ENCODE measurements at regions not wholly inside any gene's neighbourhood (a gene's known extent, or its start where the extent isn't known, plus 50 kb on each side); places are given as distances from the start of the nearest gene placed in this dataset.

DNA sequence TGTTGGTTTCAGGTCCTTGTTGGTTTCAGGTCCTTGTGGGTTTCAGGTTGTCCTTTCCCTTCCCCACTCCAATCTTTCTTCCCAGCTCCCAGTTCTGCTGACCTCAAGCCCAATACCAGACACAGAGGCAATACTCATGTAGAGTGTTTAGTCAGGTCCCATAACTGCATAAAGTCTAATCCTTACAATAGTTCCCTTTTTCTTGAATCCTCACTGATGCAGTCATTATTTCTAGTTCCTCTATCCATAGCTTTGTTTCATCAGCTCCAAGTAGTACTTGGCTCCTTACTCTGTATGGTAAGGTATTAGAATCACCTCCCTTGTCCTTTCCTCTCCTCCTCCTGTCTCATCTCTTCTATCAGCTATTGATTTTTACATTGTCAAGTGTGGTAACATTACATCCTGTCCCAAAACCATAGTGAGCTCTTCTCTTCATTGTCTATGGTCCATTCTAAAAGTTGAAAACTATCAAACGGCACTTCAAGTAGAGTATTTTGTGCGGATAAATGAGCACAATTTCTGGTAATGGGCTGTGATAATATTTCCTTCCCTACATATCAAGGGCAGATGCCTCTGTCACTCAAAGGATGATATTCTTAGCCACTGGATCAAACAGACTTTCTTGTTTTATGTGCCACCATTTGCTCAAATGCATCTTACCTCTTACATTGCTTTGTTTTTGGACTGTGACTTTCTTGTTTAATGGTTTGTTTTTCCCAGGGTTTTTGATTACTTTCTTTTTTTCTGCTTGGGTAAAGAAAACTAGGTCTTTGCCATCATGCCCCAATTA is 57.2 kb upstream of the JDP2 start:
- no peaks in the 10 kb centered on the region for H3K36me3 Mint-ChIP-seq (ENCODE audit: insufficient read depth, unreplicated experiment)
- ChIA-PET CTCF (interaction anchor here (0.6 kb wide), 2 partner anchors 69 to 1118 kb away, joined by 3 read pairs; no protein-coding TSS in a partner anchor), POLR2A (interaction anchor here (0.9 to 1.7 kb wide), 4 partner anchors 10 to 57 kb away, joined by 4 to 6 read pairs (median 4); partner anchors contain the start of gene JDP2)
- TF ChIP-seq, protein P1, sequence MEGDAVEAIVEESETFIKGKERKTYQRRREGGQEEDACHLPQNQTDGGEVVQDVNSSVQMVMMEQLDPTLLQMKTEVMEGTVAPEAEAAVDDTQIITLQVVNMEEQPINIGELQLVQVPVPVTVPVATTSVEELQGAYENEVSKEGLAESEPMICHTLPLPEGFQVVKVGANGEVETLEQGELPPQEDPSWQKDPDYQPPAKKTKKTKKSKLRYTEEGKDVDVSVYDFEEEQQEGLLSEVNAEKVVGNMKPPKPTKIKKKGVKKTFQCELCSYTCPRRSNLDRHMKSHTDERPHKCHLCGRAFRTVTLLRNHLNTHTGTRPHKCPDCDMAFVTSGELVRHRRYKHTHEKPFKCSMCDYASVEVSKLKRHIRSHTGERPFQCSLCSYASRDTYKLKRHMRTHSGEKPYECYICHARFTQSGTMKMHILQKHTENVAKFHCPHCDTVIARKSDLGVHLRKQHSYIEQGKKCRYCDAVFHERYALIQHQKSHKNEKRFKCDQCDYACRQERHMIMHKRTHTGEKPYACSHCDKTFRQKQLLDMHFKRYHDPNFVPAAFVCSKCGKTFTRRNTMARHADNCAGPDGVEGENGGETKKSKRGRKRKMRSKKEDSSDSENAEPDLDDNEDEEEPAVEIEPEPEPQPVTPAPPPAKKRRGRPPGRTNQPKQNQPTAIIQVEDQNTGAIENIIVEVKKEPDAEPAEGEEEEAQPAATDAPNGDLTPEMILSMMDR (IDR thresholded peaks at IDR 0.05; ENCODE audit: unreplicated experiment): no peak
- no peaks in the 10 kb centered on the region for H3K4me1 Mint-ChIP-seq (ENCODE audit: insufficient read depth, unreplicated experiment)
- H3K27me3 Mint-ChIP-seq (ENCODE audit: insufficient read depth, unreplicated experiment): peaks cover 27% of the 10 kb centered on the region
- no peak overlapping the region for H3K4me3 Mint-ChIP-seq (ENCODE audit: unreplicated experiment)
- H3K27ac Mint-ChIP-seq (ENCODE audit: low read depth, unreplicated experiment): no peak overlapping the region
- H3K9me3 Mint-ChIP-seq (ENCODE audit: unreplicated experiment): no peaks in the 10 kb centered on the region
- BruUV-seq (replicated peaks): no TSS peak
- DNase-seq (ENCODE audit: unreplicated experiment): no peak
- intact Hi-C loops (cut with micrococcal nuclease): no loop called here

DNA sequence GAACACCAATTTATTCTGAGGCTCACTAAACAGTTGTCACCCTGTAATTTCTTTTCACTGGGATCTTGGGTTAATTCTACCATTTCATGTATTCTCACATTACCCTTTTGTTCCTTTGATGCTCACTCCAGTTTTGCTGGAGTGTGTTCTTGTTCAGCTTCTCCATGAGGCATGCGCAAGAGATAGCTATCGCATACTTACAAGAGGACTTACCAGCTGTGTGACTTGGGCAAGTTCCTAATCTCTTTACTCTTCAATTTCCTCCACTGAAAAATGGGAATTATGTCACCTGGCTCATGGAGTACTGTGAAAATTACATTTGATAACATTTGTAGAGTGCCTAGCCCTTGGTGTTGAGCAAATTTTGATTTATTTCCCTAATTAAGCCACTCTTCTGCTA is 56.5 kb upstream of the JDP2 start:
- no peak overlapping the region for H3K27ac Mint-ChIP-seq (ENCODE audit: low read depth, unreplicated experiment)
- H3K36me3 Mint-ChIP-seq (ENCODE audit: insufficient read depth, unreplicated experiment): no peaks in the 10 kb centered on the region
- no peak for DNase-seq (ENCODE audit: unreplicated experiment)
- intact Hi-C loops (cut with micrococcal nuclease): no loop called here
- peaks cover 27% of the 10 kb centered on the region for H3K27me3 Mint-ChIP-seq (ENCODE audit: insufficient read depth, unreplicated experiment)
- TF ChIP-seq, protein P1 (IDR thresholded peaks at IDR 0.05; ENCODE audit: unreplicated experiment): no peak
- CTCF ChIA-PET: interaction anchor here (0.6 kb wide), 2 partner anchors 22 to 70 kb away, joined by 3 read pairs; no protein-coding TSS in a partner anchor
- POLR2A ChIA-PET: interaction anchor here (1.4 to 1.7 kb wide), 2 partner anchors 10 to 25 kb away, joined by 4 read pairs; no protein-coding TSS in a partner anchor
- H3K4me1 Mint-ChIP-seq (ENCODE audit: insufficient read depth, unreplicated experiment): no peaks in the 10 kb centered on the region
- no TSS peak for BruUV-seq (replicated peaks)
- H3K9me3 Mint-ChIP-seq (ENCODE audit: unreplicated experiment): peaks cover 2% of the 10 kb centered on the region
- H3K4me3 Mint-ChIP-seq (ENCODE audit: unreplicated experiment): no peak overlapping the region

DNA sequence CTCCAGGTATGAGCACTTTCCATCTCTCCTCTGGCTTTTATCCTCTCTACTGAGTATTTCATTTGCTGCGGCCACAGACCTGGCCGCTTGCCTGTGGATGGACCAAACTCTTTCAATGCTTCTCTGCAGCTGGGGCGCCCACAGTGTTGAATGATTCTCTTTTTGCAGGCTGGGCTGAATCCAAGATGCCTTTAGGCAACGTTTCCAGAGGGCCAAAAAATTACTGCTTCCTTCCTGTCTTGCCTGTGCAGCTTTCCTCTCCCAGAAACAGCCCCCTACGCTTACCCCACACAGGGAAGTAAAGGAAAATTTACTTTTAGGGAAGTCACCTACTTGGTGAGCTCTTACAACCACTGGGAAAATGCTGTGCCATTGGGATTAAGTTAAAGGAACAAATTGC is 55.6 kb upstream of the JDP2 start:
- Mint-ChIP-seq H3K4me3 (ENCODE audit: unreplicated experiment) (no peak overlapping the region), H3K36me3 (ENCODE audit: insufficient read depth, unreplicated experiment) (no peaks in the 10 kb centered on the region), H3K27me3 (ENCODE audit: insufficient read depth, unreplicated experiment) (peaks cover 27% of the 10 kb centered on the region), H3K4me1 (ENCODE audit: insufficient read depth, unreplicated experiment) (no peaks in the 10 kb centered on the region), H3K27ac (ENCODE audit: low read depth, unreplicated experiment) (no peak overlapping the region), H3K9me3 (ENCODE audit: unreplicated experiment) (peaks cover 7% of the 10 kb centered on the region)
- no peak for DNase-seq (ENCODE audit: unreplicated experiment)
- TF ChIP-seq, protein P1 (IDR thresholded peaks at IDR 0.05; ENCODE audit: unreplicated experiment): no peak
- ChIA-PET CTCF (no interaction called here), POLR2A (interaction anchor here (0.7 to 1.7 kb wide), 3 partner anchors 9 to 87 kb away, joined by 3 to 6 read pairs (median 4); no protein-coding TSS in a partner anchor)
- BruUV-seq (replicated peaks): no TSS peak
- intact Hi-C loops (cut with micrococcal nuclease): no loop called here

DNA sequence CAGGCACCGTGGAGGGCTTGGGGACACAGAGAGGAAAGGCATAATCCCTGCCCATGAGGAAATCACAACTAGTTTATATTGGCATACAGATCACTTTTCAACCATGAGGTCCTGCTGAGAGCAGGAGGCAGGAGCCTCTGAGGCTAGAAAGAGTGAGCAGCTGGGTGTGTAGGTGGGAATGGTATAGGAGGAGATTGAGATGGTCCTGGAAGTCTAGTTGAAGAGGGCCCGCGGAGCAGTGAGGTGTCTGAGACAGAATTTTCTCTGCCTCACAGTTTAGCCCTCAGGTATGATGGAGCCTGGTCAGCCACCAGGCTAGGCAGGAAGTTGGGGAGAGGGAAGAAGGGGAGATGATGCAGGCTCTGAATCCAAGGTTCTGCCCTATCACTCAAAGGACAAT is 54.7 kb upstream of the JDP2 start:
- TF ChIP-seq, protein P1 (IDR thresholded peaks at IDR 0.05; ENCODE audit: unreplicated experiment): no peak
- H3K27me3 Mint-ChIP-seq (ENCODE audit: insufficient read depth, unreplicated experiment): peaks cover 27% of the 10 kb centered on the region
- DNase-seq (ENCODE audit: unreplicated experiment): no peak
- no TSS peak for BruUV-seq (replicated peaks)
- ChIA-PET POLR2A (interaction anchor here (1.6 kb wide), 1 partner anchor 16 kb away, joined by 3 read pairs; no protein-coding TSS in a partner anchor), CTCF (no interaction called here)
- H3K27ac Mint-ChIP-seq (ENCODE audit: low read depth, unreplicated experiment): no peak overlapping the region
- H3K4me1 Mint-ChIP-seq (ENCODE audit: insufficient read depth, unreplicated experiment): no peaks in the 10 kb centered on the region
- peaks cover 7% of the 10 kb centered on the region for H3K9me3 Mint-ChIP-seq (ENCODE audit: unreplicated experiment)
- H3K36me3 Mint-ChIP-seq (ENCODE audit: insufficient read depth, unreplicated experiment): no peaks in the 10 kb centered on the region
- no peak overlapping the region for H3K4me3 Mint-ChIP-seq (ENCODE audit: unreplicated experiment)
- intact Hi-C loops (cut with micrococcal nuclease): no loop called here
